ENCODE measurements at regions not wholly inside any gene's neighbourhood (a gene's known extent, or its start where the extent isn't known, plus 50 kb on each side); places are given as distances from the start of the nearest gene placed in this dataset.
"Not testable (repeated sequence)": the region's sequence is repeated elsewhere in the genome, so short reads cannot be mapped to it uniquely, and the experiment has no call there.

DNA sequence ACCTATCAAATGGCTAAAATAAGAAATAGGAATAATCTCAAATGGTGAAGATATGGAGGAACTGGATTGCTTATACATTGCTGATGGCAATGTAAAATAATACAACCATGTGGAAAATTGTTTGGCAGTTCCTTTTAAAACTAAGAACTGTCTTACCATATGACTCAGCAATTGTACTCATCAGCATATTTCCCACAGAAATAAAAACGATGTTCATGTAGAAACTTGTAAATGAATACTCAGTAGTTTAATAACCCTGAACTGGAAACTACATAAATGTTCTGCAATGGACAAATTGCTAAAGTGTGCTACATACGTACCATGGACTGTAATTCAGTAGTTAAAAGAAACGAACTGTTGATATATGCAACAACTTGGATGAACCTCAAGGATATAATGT, 253.9 kb upstream of the RBMS3 start:
- TF ChIP-seq, protein P1, sequence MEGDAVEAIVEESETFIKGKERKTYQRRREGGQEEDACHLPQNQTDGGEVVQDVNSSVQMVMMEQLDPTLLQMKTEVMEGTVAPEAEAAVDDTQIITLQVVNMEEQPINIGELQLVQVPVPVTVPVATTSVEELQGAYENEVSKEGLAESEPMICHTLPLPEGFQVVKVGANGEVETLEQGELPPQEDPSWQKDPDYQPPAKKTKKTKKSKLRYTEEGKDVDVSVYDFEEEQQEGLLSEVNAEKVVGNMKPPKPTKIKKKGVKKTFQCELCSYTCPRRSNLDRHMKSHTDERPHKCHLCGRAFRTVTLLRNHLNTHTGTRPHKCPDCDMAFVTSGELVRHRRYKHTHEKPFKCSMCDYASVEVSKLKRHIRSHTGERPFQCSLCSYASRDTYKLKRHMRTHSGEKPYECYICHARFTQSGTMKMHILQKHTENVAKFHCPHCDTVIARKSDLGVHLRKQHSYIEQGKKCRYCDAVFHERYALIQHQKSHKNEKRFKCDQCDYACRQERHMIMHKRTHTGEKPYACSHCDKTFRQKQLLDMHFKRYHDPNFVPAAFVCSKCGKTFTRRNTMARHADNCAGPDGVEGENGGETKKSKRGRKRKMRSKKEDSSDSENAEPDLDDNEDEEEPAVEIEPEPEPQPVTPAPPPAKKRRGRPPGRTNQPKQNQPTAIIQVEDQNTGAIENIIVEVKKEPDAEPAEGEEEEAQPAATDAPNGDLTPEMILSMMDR (IDR thresholded peaks at IDR 0.05), result no peak
- Mint-ChIP-seq H3K36me3 (ENCODE audit: low read depth) (no peaks in the 10 kb centered on the region), H3K9me3 (peaks cover 12% of the 10 kb centered on the region), H3K27me3 (ENCODE audit: low read depth, poor library complexity) (no peaks in the 10 kb centered on the region), H3K4me1 (no peaks in the 10 kb centered on the region), H3K27ac (no peak overlapping the region), H3K4me3 (no peak overlapping the region)
- no peak for DNase-seq

DNA sequence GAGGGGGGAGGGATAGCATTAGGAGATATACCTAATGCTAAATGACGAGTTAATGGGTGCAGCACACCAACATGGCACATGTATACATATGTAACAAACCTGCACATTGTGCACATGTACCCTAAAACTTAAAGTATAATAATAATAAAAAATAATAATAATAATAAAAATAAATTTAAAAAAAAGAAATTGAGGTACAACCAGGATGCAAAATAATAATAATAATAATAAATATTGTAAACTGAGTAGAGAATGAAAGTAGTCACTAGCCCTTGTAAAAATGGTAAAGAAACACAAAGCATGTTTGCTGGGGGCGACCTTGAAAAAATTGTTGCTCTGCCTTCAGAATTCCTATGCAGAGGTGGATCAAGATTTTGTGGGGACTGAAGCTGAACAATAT, 249.7 kb upstream of the RBMS3 start:
- not testable (repeated sequence) for H3K27me3 Mint-ChIP-seq (ENCODE audit: low read depth, poor library complexity); H3K36me3 Mint-ChIP-seq (ENCODE audit: low read depth); DNase-seq; H3K9me3 Mint-ChIP-seq; H3K27ac Mint-ChIP-seq; H3K4me3 Mint-ChIP-seq; H3K4me1 Mint-ChIP-seq

DNA sequence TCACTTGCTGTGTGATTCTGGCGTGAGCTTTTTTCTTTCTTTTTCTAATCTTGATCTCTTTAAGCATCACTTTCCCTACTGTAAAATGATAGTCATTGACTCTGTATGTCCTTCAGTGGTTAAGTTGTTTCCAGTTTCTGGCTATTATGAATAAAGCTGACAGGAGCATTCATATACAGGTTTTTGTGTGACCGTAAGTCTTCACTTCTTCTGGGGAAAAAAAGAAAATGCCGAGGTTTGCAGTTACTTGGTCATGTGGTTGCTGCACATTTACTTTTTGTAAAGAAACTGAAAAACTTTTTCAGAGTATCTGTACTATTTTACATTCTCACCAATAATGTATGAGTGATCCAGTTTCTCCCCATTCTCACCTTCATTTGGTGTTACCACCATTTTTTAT, 247.4 kb upstream of the RBMS3 start:
- no peak for DNase-seq
- Mint-ChIP-seq H3K27me3 (ENCODE audit: low read depth, poor library complexity) (no peaks in the 10 kb centered on the region), H3K4me3 (no peak overlapping the region), H3K27ac (no peak overlapping the region), H3K4me1 (no peaks in the 10 kb centered on the region), H3K36me3 (ENCODE audit: low read depth) (no peaks in the 10 kb centered on the region), H3K9me3 (no peaks in the 10 kb centered on the region)
- TF ChIP-seq, protein P1 (IDR thresholded peaks at IDR 0.05), result no peak

DNA sequence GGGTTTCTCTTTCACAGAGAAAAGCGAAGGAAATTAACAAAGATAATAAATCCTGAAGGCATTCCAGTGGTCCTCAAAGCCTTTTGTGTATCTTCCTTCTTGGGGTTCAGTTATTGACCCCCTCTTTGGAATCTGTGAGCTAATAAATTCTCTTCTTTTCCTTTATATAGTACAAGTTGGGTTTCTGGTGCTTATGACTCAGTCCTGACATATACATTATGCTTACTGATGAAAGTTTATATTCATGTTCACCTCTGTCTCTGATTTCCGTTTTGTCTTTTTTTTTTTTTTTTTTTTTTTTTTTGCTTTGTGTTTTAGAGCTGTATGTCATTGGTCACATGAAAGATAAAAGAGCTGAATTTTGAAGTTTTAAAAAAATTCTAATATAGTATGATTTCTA, 230.7 kb upstream of the RBMS3 start:
- H3K4me1 Mint-ChIP-seq, result no peaks in the 10 kb centered on the region
- DNase-seq, result no peak
- H3K4me3 Mint-ChIP-seq, result no peak overlapping the region
- H3K27me3 Mint-ChIP-seq (ENCODE audit: low read depth, poor library complexity), result no peaks in the 10 kb centered on the region
- H3K9me3 Mint-ChIP-seq, result peaks cover 31% of the 10 kb centered on the region
- H3K36me3 Mint-ChIP-seq (ENCODE audit: low read depth), result no peaks in the 10 kb centered on the region
- TF ChIP-seq, protein P1 (IDR thresholded peaks at IDR 0.05), result no peak
- no peak overlapping the region for H3K27ac Mint-ChIP-seq

DNA sequence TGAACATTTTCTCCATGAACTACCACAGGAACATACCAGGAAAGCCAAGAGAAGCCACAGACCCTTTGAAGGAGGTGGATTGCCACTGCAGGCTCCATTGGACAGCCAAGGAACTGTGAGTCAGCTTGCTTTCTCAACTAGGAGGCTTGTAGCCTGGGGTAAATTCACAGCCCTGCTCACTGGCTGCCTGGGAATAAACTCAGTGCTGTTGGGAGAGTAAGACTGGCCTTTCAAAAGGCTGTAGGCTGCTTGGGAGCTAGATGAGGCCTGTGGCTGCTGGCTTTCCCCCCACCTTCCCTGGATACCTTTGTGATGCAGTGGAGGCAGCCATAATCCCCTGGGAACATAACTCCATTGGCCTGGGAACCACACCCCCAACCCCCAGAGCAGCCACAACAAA, 223.5 kb upstream of the RBMS3 start:
- Mint-ChIP-seq H3K4me1 (no peaks in the 10 kb centered on the region), H3K36me3 (ENCODE audit: low read depth) (peaks cover 6% of the 10 kb centered on the region), H3K4me3 (no peak overlapping the region), H3K27me3 (ENCODE audit: low read depth, poor library complexity) (peaks cover 4% of the 10 kb centered on the region), H3K27ac (no peak overlapping the region), H3K9me3 (peaks cover 63% of the 10 kb centered on the region)
- TF ChIP-seq, protein P1 (IDR thresholded peaks at IDR 0.05), result no peak
- DNase-seq, result no peak

DNA sequence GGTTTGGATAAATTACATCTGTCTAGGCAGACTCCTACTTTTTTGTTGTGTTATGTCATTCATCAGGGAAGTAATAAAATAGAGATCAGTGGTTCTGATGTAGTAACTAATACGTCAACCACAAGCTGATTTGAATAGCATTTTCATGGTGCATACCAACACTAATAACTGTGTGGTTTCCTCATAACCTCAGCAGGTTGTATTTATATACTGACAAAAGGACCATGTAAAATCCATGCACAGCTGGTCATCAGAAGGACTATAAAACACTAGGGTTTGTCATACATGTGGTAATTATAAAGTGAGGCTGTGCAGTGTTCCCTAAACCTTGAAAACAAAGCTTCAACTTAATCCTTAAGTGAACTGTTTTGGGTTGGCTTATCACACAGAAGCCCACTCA, 216.8 kb upstream of the RBMS3 start:
- TF ChIP-seq, protein P1 (IDR thresholded peaks at IDR 0.05), result no peak
- no peak overlapping the region for H3K4me3 Mint-ChIP-seq
- H3K27ac Mint-ChIP-seq, result no peak overlapping the region
- H3K36me3 Mint-ChIP-seq (ENCODE audit: low read depth), result peaks cover 6% of the 10 kb centered on the region
- H3K9me3 Mint-ChIP-seq, result peaks cover 18% of the 10 kb centered on the region
- DNase-seq, result no peak
- peaks cover 4% of the 10 kb centered on the region for H3K27me3 Mint-ChIP-seq (ENCODE audit: low read depth, poor library complexity)
- peaks cover 30% of the 10 kb centered on the region for H3K4me1 Mint-ChIP-seq

Data from nephron progenitor cell (in vitro differentiated cells).